K562 (cell line): ENCODE measurements at regions not wholly inside any gene's neighbourhood (a gene's known extent, or its start where the extent isn't known, plus 50 kb on each side); places are given as distances from the start of the nearest gene placed in this dataset.

ENCODE experiments used
- BCOR ChIP-seq: fragments of 450-650 bp; IDR thresholded peaks from 2 replicates; pipeline ENCODE4 v1.6.1; 2016
- BRF1 ChIP-seq: IDR thresholded peaks from 3 replicates; pipeline ENCODE4 v1.6.1; 2011; ENCODE audit warnings: borderline replicate concordance, mild to moderate bottlenecking; ENCODE audit not compliant: insufficient read length; ENCODE audit errors: extremely low read depth
- CTCF ChIP-seq, 3 experiments: IDR thresholded peaks in 2 of 3; conservative IDR thresholded peaks in 1 of 3; 2 replicates each; pipeline ENCODE4 v1.5.1; 2011 to 2012; ENCODE audit warnings: low read length in 3 of 3, mild to moderate bottlenecking in 3 of 3, control low read depth in 2 of 3, improper control_type of control experiment in 1 of 3, inconsistent platforms in 1 of 3, low read depth in 1 of 3, mixed read lengths in 1 of 3, moderate library complexity in 1 of 3; ENCODE audit not compliant: insufficient read depth in 2 of 3
- E2F1 ChIP-seq: sonication (generic); formaldehyde crosslinking; IDR thresholded peaks from 2 replicates; pipeline ENCODE4 v1.8.1; 2023; ENCODE audit warnings: mild to moderate bottlenecking, missing genetic modification reagents, moderate library complexity
- EGR1 ChIP-seq: fragments of 450-650 bp; conservative IDR thresholded peaks from 2 replicates; pipeline ENCODE4 v1.6.1; 2017; ENCODE audit warnings: mild to moderate bottlenecking
- HDAC2 ChIP-seq: fragments of 450-650 bp; IDR thresholded peaks from 2 replicates; pipeline ENCODE4 v1.6.1; 2016; ENCODE audit warnings: mild to moderate bottlenecking
- POU5F1 ChIP-seq: fragments of 150-350 bp; IDR thresholded peaks from 2 replicates; pipeline ENCODE4 v1.6.1; 2014; ENCODE audit warnings: borderline replicate concordance, low read length, low read depth, mild to moderate bottlenecking; ENCODE audit not compliant: partially characterized antibody
- RAD21 ChIP-seq, 2 experiments: fragments of 250-450 bp in 1 of 2; fragments of 450-650 bp in 1 of 2; sonication (Bioruptor Pico) in 1 of 2; formaldehyde crosslinking in 1 of 2; IDR thresholded peaks in 1 of 2; conservative IDR thresholded peaks in 1 of 2; 2 replicates each; pipeline versions ENCODE4 v1.4.0 to v1.8.0; 2020 to 2022; ENCODE audit warnings: mild to moderate bottlenecking in 2 of 2, moderate library complexity in 1 of 2
- RBM22 ChIP-seq: fragments of 200-400 bp; formaldehyde crosslinking; IDR thresholded peaks from 2 replicates; pipeline ENCODE4 v1.6.1; 2018; ENCODE audit warnings: low read length, low read depth; ENCODE audit not compliant: poor library complexity, severe bottlenecking
- SMARCE1 ChIP-seq: fragments of 450-650 bp; IDR thresholded peaks from 2 replicates; pipeline ENCODE4 v1.7.1; 2016; ENCODE audit warnings: mild to moderate bottlenecking
- TEAD4 ChIP-seq, 2 experiments: sonication (generic) in 1 of 2; formaldehyde crosslinking in 1 of 2; IDR thresholded peaks; 2 replicates each; pipeline versions ENCODE4 v1.6.1 to v1.8.0; 2012 to 2022; ENCODE audit warnings: borderline replicate concordance in 1 of 2, inconsistent platforms in 1 of 2, low read length in 1 of 2, mild to moderate bottlenecking in 1 of 2, missing genetic modification reagents in 1 of 2
- THAP12 ChIP-seq: fragments of 250-450 bp; sonication (Bioruptor Pico); IDR thresholded peaks from 2 replicates; pipeline ENCODE4 v1.9.0; 2021; ENCODE audit warnings: mild to moderate bottlenecking, inconsistent platforms
- USF1 ChIP-seq: sonication (generic); formaldehyde crosslinking; IDR thresholded peaks from 2 replicates; pipeline ENCODE4 v1.9.0; 2022; ENCODE audit warnings: mild to moderate bottlenecking, missing genetic modification reagents
- ZHX1 ChIP-seq: fragments of 150-350 bp; conservative IDR thresholded peaks from 2 replicates; pipeline ENCODE4 v1.6.1; 2014; ENCODE audit warnings: low read length

- TF ChIP-seq THAP12 (CRISPR knock-in tag) (no peak), CTCF (IDR thresholded peaks at IDR 0.05 in 2 of 3, conservative IDR thresholded peaks at IDR 0.05 in 1 of 3; ENCODE audit: insufficient read depth in 2 of 3, low read depth in 1 of 3, low read length in 3 of 3) (no peak), USF1 (no peak), SMARCE1 (no peak), HDAC2 (no peak), TEAD4 (IDR thresholded peaks at IDR 0.05; ENCODE audit: low read length) (no peak), TEAD4 (CRISPR knock-in tag; IDR thresholded peaks at IDR 0.05; ENCODE audit: borderline replicate concordance) (no peak), BCOR (no peak), EGR1 (no peak), ZHX1 (no peak), BRF1 (no peak), RBM22 (no peak), E2F1 (CRISPR knock-in tag) (no peak), POU5F1 (no peak), RAD21 (CRISPR knock-in tag; conservative IDR thresholded peaks at IDR 0.05 in 1 of 2, IDR thresholded peaks at IDR 0.05 in 1 of 2) (no peak)
Observed at GRCh38 chr7:80387634-80388193, 124.2 kb downstream of the GNAT3 start.
